ENCODE measurements at regions not wholly inside any gene's neighbourhood (a gene's known extent, or its start where the extent isn't known, plus 50 kb on each side); places are given as distances from the start of the nearest gene placed in this dataset.

- TF ChIP-seq CTCF (IDR thresholded peaks at IDR 0.05; ENCODE audit: insufficient read depth, low read depth, low read length) (no peak), EZH2 (IDR thresholded peaks at IDR 0.05; ENCODE audit: insufficient read depth, low read length) (no peak)
These were observed 482.9 kb downstream of the IRX1 start for GRCh38 chr5:4078544-4078943.
